GM12878 (cell line): ENCODE measurements at regions not wholly inside any gene's neighbourhood (a gene's known extent, or its start where the extent isn't known, plus 50 kb on each side); places are given as distances from the start of the nearest gene placed in this dataset.

ENCODE experiments used
- PAX5 ChIP-seq: IDR thresholded peaks from 2 replicates; pipeline ENCODE4 v1.6.1; 2011; ENCODE audit warnings: low read depth, low read length, borderline replicate concordance
- YY1 ChIP-seq: IDR thresholded peaks from 2 replicates; pipeline ENCODE4 v1.6.1; 2011; ENCODE audit warnings: low read depth, mild to moderate bottlenecking, low read length
- TF ChIP-seq, protein P1 (sequence below), 3 experiments: IDR thresholded peaks in 2 of 3; conservative IDR thresholded peaks in 1 of 3; 2 replicates each; pipeline ENCODE4 v1.5.1; 2011; ENCODE audit warnings: low read depth in 3 of 3, low read length in 3 of 3, mild to moderate bottlenecking in 3 of 3, control low read depth in 2 of 3, moderate library complexity in 2 of 3, inconsistent platforms in 1 of 3, mixed read lengths in 1 of 3; ENCODE audit not compliant: control insufficient read depth in 2 of 3, insufficient read depth in 1 of 3; ENCODE audit errors: extremely low read depth in 1 of 3

GRCh38 chr9:26745111-26745510 lies 147.5 kb downstream of the CAAP1 start:
- TF ChIP-seq, protein P1, sequence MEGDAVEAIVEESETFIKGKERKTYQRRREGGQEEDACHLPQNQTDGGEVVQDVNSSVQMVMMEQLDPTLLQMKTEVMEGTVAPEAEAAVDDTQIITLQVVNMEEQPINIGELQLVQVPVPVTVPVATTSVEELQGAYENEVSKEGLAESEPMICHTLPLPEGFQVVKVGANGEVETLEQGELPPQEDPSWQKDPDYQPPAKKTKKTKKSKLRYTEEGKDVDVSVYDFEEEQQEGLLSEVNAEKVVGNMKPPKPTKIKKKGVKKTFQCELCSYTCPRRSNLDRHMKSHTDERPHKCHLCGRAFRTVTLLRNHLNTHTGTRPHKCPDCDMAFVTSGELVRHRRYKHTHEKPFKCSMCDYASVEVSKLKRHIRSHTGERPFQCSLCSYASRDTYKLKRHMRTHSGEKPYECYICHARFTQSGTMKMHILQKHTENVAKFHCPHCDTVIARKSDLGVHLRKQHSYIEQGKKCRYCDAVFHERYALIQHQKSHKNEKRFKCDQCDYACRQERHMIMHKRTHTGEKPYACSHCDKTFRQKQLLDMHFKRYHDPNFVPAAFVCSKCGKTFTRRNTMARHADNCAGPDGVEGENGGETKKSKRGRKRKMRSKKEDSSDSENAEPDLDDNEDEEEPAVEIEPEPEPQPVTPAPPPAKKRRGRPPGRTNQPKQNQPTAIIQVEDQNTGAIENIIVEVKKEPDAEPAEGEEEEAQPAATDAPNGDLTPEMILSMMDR (IDR thresholded peaks at IDR 0.05 in 2 of 3, conservative IDR thresholded peaks at IDR 0.05 in 1 of 3; ENCODE audit: control insufficient read depth in 2 of 3, extremely low read depth in 1 of 3, insufficient read depth in 1 of 3, low read depth in 3 of 3, low read length in 3 of 3), result no peak
- TF ChIP-seq PAX5 (no peak), YY1 (no peak)
